Frontal cortex (tissue), 3 donors: ENCODE measurements at regions not wholly inside any gene's neighbourhood (a gene's known extent, or its start where the extent isn't known, plus 50 kb on each side); places are given as distances from the start of the nearest gene placed in this dataset.

Source experiments
- DNase-seq, 2 donors: peaks; one replicate each; pipeline ENCODE4 v3.0.0; 2012; ENCODE audit warnings: low spot score in 2 of 2
- FAIRE-seq: peaks from 2 replicates; lab custom pipeline; 2012; peaks lifted over from hg19 to GRCh38; lab: Jason Lieb, UNC
- donor health status: control.
- donor health status: control.
- donor health status: control.

- FAIRE-seq (no peak), DNase-seq (no peak)
Observed at GRCh38 chr14:101062065-101062450, 158.5 kb upstream of the RTL1 start.

DNA sequence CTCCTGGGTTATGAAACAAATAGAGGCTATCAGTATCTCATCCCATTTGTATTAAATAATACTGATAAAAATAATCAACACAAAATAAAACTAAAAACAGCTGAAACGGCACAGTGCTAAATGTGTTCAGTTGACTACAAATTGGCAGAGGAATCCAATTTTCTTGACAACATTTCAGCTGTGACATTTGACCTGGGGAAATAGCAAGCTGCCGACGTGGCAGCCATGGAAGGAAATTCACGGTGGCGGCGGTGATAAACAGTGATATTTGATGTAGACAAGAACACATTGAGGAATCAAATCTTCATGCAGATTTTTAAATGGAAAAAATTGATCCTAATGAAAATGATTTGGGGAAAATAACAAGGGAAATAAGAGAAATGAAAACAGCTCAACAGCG lies 159.1 kb upstream of the RTL1 start:
- DNase-seq, result no peak
- no peak for FAIRE-seq

DNA sequence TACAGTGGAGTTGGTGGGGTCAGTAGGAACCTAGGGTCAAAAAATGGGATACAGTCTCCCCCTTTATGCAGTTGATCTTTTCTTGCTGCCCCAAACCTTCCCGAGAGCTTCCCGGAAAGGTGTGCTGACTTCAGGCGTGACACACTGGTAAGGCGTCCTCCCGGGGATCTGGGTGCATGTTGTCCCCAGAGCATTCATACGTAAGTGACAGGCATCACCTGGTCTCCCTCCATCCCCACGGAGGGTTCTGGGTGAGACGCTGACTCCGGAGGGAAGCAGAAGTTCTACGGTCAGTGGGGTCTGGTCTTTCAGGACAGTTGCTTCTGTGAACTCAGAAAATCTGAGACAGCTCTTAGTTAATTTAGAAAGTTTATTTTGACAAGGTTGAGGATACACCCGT lies 159.6 kb upstream of the RTL1 start:
- FAIRE-seq (no peak), DNase-seq (no peak)

DNA sequence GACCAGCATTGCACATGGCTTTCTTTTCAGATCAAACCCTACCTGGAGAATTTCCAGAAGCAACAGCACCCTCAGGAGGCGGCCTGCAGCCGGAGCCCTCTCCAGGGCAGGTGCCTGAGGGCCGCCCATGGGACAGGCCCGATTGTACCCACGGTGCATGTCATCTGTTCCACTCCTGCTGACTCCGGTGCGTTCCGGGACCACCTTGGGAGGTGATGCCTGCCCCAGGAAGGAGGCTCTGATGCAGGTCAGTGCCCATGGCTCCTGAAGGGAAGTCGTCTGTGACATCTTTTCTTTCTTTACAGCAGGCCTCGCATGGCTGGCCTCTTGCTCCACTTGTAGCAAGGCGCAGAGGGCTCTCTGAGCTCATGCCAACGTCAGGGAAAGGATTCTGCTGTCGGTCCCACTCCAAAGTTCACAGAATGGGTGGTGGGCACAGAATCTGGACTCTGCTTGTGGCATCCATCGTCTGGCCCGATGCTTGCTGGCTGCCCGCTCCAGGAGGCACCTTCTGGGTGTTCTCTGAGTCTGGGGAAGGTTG lies 160.7 kb upstream of the RTL1 start:
- no peak for FAIRE-seq
- no peak for DNase-seq

- FAIRE-seq (no peak), DNase-seq (no peak)
Observed at GRCh38 chr14:101064718-101065117, 161.2 kb upstream of the RTL1 start.

DNA sequence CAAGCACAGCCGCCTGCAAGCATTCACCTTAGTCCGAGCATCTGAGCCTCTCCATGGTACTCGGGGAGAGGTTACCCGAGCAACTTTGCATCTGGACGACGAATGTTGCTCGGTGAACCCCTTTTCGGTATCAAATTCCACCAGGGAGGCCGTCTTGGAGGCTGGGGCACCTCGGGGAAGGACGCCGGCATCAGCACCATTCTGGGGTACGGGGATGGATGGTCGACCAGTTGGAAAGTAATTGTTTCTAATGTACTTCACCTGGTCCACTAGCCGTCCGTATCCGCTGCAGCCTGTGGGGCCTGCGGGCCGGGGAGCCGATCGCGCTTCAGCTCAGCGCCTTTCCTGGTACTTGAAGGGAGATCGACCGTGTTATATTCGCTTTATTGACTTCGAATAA lies 161.7 kb upstream of the RTL1 start:
- FAIRE-seq, result no peak
- no peak for DNase-seq

DNA sequence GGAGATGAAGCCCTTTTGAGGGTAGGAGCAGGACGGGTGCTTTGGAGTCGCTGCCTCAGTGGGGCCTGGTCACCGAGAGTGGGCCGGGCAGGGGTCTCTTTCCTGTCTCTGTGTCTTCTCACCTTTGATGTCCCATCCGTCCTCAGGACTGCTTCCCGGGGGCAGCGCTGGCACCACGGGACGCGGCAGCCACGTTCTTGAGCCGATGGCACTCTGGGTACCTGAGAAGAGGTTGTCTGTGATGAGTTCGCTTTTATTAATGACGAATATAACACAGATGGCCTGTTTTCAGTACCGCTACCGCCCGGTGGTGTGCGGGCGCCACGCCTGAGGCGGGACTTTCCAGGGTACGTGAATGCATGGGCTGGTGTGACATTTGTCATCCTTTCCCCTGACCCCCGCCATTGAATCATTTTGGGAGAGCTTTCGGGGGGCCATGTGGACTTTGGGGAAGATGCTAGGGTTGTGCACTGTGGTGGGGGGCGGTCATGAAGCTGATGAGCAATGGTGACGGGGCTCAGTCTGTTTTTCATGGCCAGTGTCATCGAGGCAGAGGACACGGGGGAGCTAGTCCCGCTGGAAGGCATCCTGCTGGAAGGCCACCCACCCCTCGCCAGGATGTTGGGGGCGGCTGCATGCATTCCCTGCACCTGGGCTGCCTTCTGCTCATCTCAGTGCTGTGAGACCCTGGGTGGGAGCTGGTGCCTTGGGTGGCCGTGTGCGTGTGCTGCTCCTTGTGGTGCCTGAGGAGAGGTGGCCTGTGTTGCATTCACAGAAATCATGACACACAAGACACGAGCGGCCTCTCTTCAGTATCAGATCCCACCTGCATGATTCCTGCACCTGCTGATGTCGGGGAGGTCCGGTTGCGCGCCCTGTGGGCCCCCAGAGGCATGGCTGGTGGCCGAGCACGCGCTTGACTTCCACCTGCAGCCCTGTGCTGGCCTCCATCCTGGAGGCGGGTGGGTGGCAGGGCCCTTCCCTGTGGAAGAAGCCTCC lies 162.5 kb upstream of the RTL1 start:
- FAIRE-seq, result no peak
- DNase-seq, result no peak

GRCh38 chr14:101066826-101067510 lies 163.4 kb upstream of the RTL1 start:
- DNase-seq (no peak), FAIRE-seq (no peak)

- DNase-seq (no peak), FAIRE-seq (no peak)
Observed at GRCh38 chr14:101068313-101069227, 165.0 kb upstream of the RTL1 start.

DNA sequence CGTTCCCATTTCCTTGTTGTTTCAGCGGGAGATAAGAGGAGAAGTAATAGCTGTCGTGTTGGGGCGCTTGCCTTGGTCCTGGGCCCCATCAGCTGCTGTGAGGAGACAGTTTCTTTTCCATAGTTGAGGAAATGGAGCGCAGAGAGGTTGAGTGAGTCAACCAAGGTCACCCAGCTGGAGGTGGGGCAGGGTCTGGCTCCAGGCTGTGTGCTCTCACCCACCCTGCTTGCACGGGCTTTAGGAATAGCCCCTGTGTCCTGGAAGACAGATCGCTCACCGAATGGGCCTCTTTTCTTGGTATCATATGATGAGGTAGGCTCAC lies 165.7 kb upstream of the RTL1 start:
- DNase-seq, result no peak
- FAIRE-seq, result no peak

GRCh38 chr14:101069666-101070362 lies 166.3 kb upstream of the RTL1 start:
- no peak for DNase-seq
- FAIRE-seq, result no peak

DNA sequence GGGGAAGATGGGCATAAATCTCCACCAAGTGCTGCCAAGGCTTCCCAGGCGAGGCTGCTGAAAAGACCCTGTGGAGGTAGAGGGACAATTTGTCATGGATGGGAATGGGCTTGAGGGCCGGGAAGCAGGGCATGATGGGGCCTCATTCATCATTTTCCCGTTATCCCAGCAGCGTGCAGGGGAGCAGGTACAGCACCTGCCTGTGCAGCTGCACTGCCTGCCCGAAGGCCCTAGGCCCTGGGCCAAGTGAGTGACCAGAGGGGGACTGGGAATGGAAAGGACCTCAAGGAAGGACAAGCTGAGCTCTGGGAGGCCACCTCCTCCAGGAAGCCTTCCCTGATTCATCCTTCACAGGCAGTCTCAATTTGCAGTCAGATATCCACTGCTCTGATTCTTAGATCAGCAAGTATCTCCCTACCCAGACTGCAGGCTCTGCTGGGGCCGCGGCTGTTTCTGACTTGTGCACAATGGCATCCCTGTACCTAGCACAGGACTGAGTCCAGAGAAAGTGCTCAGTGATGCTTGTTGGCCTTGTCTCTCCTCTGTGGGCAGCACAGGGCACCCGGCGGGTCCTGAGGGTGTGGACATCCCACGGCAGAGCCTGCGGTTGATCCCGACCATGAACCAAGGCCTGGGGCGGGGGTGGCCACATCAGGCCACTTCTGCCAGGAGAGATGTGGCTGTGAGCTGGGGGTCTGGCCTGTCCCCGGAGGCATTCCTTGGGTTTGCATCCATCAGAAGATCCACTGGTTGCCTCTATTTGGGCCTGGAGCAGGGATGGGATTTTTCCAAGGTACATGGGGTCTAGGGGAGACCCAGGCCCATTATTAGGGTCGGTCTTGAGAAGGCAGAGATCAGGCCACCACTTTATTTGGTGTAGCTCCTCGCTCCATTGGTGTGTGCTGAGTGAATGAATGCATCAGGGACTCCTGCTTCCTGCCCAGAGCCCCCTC lies 167.3 kb upstream of the RTL1 start:
- DNase-seq (no peak), FAIRE-seq (no peak)

DNA sequence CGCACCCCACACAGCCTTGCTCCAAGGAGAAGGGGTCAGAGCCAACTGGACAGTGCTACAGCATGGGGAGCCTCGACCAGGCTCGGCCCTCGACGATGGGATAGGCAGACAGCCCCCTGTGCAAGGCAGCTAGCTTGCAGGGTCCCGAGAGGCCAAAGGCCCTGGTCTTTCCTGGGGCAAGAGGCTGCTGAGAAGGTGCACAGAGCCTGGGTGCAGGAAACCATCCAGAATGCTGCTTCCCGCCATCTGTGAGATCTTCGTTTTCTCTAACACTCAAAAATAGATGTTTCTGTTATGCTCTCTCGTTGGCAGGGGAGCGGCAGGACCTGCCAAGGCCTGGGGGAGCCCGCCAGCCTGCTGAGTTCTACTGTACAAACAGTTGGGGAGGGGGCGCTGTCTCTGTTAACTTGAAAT lies 168.0 kb upstream of the RTL1 start:
- no peak for FAIRE-seq
- no peak for DNase-seq

GRCh38 chr14:101072070-101072469 lies 168.5 kb upstream of the RTL1 start:
- FAIRE-seq (no peak), DNase-seq (no peak)

GRCh38 chr14:101072531-101072930 lies 169.0 kb upstream of the RTL1 start:
- DNase-seq (no peak), FAIRE-seq (no peak)

DNA sequence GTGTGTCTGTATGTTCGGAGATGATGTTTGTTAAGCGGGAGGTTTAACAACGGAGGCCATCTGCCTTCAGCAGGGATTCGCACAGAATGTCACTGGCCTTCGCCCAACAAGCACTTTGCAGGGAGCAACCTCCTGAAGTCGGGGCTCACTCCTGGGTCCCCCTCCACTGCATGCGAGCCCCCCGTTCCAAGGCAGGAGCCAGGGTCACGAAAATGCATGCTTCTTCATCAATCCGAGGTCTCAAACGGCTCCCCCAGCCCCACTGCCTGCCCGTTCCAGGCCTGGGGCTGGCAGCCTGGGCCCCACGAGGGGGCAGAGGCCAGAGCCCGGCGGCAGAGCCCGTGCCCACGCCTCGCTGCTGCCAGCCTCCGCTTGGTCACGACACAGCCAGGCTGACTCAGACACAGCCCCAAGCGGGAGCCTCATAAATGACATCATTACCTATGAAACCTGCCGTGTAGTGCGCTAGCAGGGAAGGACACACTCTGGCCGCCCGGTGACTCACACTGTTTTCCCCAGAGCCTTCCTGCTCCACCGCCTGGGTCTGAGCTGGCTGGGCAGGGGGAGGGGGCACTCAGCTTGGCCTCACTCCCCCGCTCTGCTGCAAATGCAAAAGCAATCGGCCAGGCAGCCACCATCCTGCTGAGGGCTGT lies 169.5 kb upstream of the RTL1 start:
- DNase-seq (peak in 1 of 2 donors; percentile 55), FAIRE-seq (no peak)

- FAIRE-seq (no peak), DNase-seq (no peak)
Observed at GRCh38 chr14:101073598-101073965, 170.1 kb upstream of the RTL1 start.
